Breast epithelium (tissue), 3 donors: ENCODE measurements at regions not wholly inside any gene's neighbourhood (a gene's known extent, or its start where the extent isn't known, plus 50 kb on each side); places are given as distances from the start of the nearest gene placed in this dataset.

Experiments
- POLR2AphosphoS5 ChIP-seq, 3 donors: sonication (generic); formaldehyde crosslinking; IDR thresholded peaks; one replicate each; pipeline ENCODE4 v1.6.1; 2017; ENCODE audit warnings: antibody characterized with exemption in 3 of 3
- TF ChIP-seq, protein P1 (sequence below), 3 donors: fragments of 450-650 bp; IDR thresholded peaks; one replicate each; pipeline ENCODE4 v1.5.1; 2016 to 2017; ENCODE audit warnings: antibody characterized with exemption in 3 of 3, mild to moderate bottlenecking in 3 of 3, moderate library complexity in 3 of 3

DNA sequence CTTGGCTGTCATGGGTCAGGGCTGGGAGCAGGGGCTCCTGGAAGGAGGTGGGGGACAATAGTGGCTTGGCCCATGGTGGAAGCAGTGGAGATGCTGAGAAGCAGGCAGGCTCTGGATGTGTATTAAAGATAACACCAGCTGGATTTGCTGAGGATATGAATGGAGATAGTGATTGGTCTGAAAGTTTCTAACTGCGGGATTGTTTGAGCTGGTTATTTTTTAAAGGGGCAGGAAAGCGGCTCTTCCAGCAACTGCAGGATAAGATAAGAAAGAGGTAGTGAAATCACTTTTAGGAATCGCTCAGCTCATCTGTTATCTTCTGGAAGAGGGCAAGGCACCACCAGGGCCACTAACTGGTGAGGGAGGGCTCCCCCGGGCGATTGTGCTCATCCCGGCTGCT lies 125.5 kb downstream of the TENT4A start:
- TF ChIP-seq, protein P1, sequence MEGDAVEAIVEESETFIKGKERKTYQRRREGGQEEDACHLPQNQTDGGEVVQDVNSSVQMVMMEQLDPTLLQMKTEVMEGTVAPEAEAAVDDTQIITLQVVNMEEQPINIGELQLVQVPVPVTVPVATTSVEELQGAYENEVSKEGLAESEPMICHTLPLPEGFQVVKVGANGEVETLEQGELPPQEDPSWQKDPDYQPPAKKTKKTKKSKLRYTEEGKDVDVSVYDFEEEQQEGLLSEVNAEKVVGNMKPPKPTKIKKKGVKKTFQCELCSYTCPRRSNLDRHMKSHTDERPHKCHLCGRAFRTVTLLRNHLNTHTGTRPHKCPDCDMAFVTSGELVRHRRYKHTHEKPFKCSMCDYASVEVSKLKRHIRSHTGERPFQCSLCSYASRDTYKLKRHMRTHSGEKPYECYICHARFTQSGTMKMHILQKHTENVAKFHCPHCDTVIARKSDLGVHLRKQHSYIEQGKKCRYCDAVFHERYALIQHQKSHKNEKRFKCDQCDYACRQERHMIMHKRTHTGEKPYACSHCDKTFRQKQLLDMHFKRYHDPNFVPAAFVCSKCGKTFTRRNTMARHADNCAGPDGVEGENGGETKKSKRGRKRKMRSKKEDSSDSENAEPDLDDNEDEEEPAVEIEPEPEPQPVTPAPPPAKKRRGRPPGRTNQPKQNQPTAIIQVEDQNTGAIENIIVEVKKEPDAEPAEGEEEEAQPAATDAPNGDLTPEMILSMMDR (IDR thresholded peaks at IDR 0.05) = no peak
- TF ChIP-seq POLR2AphosphoS5 (IDR thresholded peaks at IDR 0.05) = no peak
